ENCODE measurements at regions not wholly inside any gene's neighbourhood (a gene's known extent, or its start where the extent isn't known, plus 50 kb on each side); places are given as distances from the start of the nearest gene placed in this dataset.

- TF ChIP-seq POLR2A (IDR thresholded peaks at IDR 0.05; ENCODE audit: low read depth, low read length), result no peak
- TF ChIP-seq POLR2AphosphoS5 (IDR thresholded peaks at IDR 0.05; ENCODE audit: insufficient read depth, low read depth, low read length), result no peak
- no peak for TF ChIP-seq CTCF (IDR thresholded peaks at IDR 0.05; ENCODE audit: extremely low read depth in 1 of 2, insufficient read depth in 1 of 2, low read depth in 1 of 2, low read length in 2 of 2)
- no peak for TF ChIP-seq JUN (IDR thresholded peaks at IDR 0.05; ENCODE audit: borderline replicate concordance, insufficient read depth, insufficient read length, low read depth)
- TF ChIP-seq EZH2 (IDR thresholded peaks at IDR 0.05; ENCODE audit: borderline replicate concordance, low read depth, low read length, severe bottlenecking), result no peak
- no peak for TF ChIP-seq MAX (IDR thresholded peaks at IDR 0.05; ENCODE audit: insufficient read depth, insufficient read length)
Observed at GRCh38 chr5:101253096-101253495, 350.0 kb upstream of the ST8SIA4 start.
